Keratinocyte (primary cell): ENCODE measurements at regions not wholly inside any gene's neighbourhood (a gene's known extent, or its start where the extent isn't known, plus 50 kb on each side); places are given as distances from the start of the nearest gene placed in this dataset.

Experiments
- DNase-seq: peaks from one replicate; pipeline ENCODE4 v3.0.0-alpha.2; 2011; ENCODE audit warnings: low read depth, missing footprints, low spot score
- FAIRE-seq: peaks from 2 replicates; lab custom pipeline; 2011; peaks lifted over from hg19 to GRCh38; lab: Jason Lieb, UNC
- H2AFZ ChIP-seq: 2 replicates; pipeline ENCODE4 v1.6.0; 2012; ENCODE audit warnings: low read length, control low read depth, inconsistent platforms; ENCODE audit not compliant: control insufficient read depth
- H3K27ac ChIP-seq: 2 replicates; pipeline ENCODE4 v1.5.1; 2011; ENCODE audit warnings: low read length; ENCODE audit not compliant: control insufficient read depth, insufficient read depth
- H3K27me3 ChIP-seq: 3 replicates; pipeline ENCODE4 v1.6.0; 2011; ENCODE audit warnings: low read length; ENCODE audit not compliant: control insufficient read depth, insufficient read depth; ENCODE audit errors: extremely low read depth
- H3K36me3 ChIP-seq, 2 experiments: 2 replicates in 1 of 2; 3 replicates in 1 of 2; pipeline ENCODE4 v1.5.1; 2011; ENCODE audit warnings: low read length in 2 of 2, mild to moderate bottlenecking in 1 of 2; ENCODE audit not compliant: control insufficient read depth in 2 of 2, insufficient read depth in 2 of 2; ENCODE audit errors: extremely low read depth in 1 of 2
- H3K4me1 ChIP-seq: 3 replicates; pipeline ENCODE4 v1.5.1; 2011; ENCODE audit warnings: low read length; ENCODE audit not compliant: control insufficient read depth, insufficient read depth; ENCODE audit errors: extremely low read depth
- H3K4me2 ChIP-seq: 3 replicates; pipeline ENCODE4 v1.6.0; 2011; ENCODE audit warnings: low read depth, low read length; ENCODE audit not compliant: control insufficient read depth, insufficient read depth; ENCODE audit errors: extremely low read depth
- H3K4me3 ChIP-seq, 3 experiments: fragments of 200-600 bp in 1 of 3; sonication (generic) in 1 of 3; 2 replicates in 2 of 3; 3 replicates in 1 of 3; pipeline ENCODE4 v1.5.1; 2011 to 2016; ENCODE audit warnings: low read length in 3 of 3, mild to moderate bottlenecking in 3 of 3, control low read depth in 2 of 3, inconsistent platforms in 1 of 3, low read depth in 1 of 3, mixed read lengths in 1 of 3, mixed run types in 1 of 3, moderate library complexity in 1 of 3; ENCODE audit not compliant: control insufficient read depth in 2 of 3, insufficient read depth in 2 of 3; ENCODE audit errors: extremely low read depth in 1 of 3
- H3K79me2 ChIP-seq: 2 replicates; pipeline ENCODE4 v1.6.0; 2012; ENCODE audit warnings: low read length; ENCODE audit not compliant: control insufficient read depth, insufficient read depth
- H3K9ac ChIP-seq: 3 replicates; pipeline ENCODE4 v1.6.0; 2011; ENCODE audit warnings: low read length; ENCODE audit not compliant: control insufficient read depth, insufficient read depth; ENCODE audit errors: extremely low read depth
- H3K9me1 ChIP-seq: 3 replicates; pipeline ENCODE4 v1.6.0; 2011; ENCODE audit warnings: low read length; ENCODE audit not compliant: control insufficient read depth, insufficient read depth; ENCODE audit errors: extremely low read depth
- H3K9me3 ChIP-seq: 2 replicates; pipeline ENCODE4 v1.5.1; 2012; ENCODE audit warnings: low read depth, low read length; ENCODE audit not compliant: control insufficient read depth
- H4K20me1 ChIP-seq: 3 replicates; pipeline ENCODE4 v1.6.0; 2011; ENCODE audit warnings: low read length; ENCODE audit not compliant: control insufficient read depth, insufficient read depth; ENCODE audit errors: extremely low read depth
- EZH2 ChIP-seq: IDR thresholded peaks from one replicate; pipeline ENCODE4 v1.6.1; 2012; ENCODE audit warnings: inconsistent platforms, mild to moderate bottlenecking, low read length, moderate library complexity
- dilution Hi-C: fragments of 300-500 bp; cut with MboI; formaldehyde crosslinking; loops from one replicate; pipeline ENCODE4 v1.7.0; 2020; ENCODE audit warnings: low sequenced_read_pairs; ENCODE audit not compliant: extremely low pct_ligation_motif_present
- TF ChIP-seq, protein P1 (sequence below), 3 experiments: IDR thresholded peaks in 1 of 3; conservative IDR thresholded peaks in 1 of 3; optimal IDR thresholded peaks in 1 of 3; 2 replicates in 2 of 3; 3 replicates in 1 of 3; pipeline versions ENCODE3 to v1.5.1; 2011; ENCODE audit warnings: low read length in 3 of 3, mild to moderate bottlenecking in 3 of 3, moderate library complexity in 2 of 3, control low read depth in 1 of 3, inconsistent platforms in 1 of 3; ENCODE audit not compliant: insufficient read depth in 2 of 3; ENCODE audit errors: extremely low read depth in 1 of 3

DNA sequence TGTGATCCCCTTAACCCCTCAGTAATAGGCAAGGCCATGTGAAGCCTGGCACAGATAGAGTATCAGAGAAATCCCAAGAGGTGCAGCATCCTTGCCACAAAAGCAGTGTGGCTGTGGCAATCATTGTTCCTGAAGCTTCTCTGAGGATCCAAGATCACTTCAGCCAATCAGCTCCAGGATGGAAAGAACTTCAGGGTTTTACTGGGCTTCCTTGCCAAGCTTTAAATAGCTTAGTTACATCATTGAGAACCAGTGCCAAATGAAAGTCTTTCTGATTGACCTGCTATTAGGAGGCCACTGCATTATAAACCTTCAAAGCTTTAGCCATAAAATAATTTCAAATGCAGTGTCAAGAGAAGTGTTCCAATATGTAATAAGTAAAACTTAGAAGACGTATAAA lies 430.6 kb downstream of the PIK3R1 start:
- no peaks in the 10 kb centered on the region for H3K27me3 ChIP-seq
- dilution Hi-C loops: no loop called here

DNA sequence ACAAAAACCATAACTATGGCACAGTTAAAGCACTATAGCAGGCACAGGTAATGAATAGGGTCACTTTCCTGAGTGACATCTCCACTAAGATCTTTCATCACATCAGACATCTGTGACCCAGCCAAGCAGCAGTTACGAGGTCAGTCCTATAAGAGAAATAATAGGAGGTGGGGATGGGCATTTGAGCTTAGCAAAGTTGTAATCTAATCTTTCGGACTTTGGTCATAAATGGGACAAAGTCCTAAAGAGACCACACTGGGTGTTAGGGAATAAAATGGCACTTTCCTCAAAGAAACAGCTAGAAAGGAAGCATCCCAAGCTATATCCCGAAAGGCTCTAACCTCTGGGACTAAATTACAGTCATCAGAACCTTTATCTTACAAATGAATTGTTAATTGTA lies 432.2 kb downstream of the PIK3R1 start:
- Histone ChIP-seq H3K4me1 (no peaks in the 10 kb centered on the region), H3K9me3 (no peaks in the 10 kb centered on the region), H3K79me2 (no peaks in the 10 kb centered on the region), H2AFZ (no peak overlapping the region), H3K27ac (no peak overlapping the region), H4K20me1 (no peaks in the 10 kb centered on the region), H3K4me2 (no peak overlapping the region), H3K36me3 (no peaks in the 10 kb centered on the region), H3K4me3 (no peak overlapping the region), H3K27me3 (no peaks in the 10 kb centered on the region), H3K9ac (no peak overlapping the region), H3K9me1 (no peaks in the 10 kb centered on the region)
- FAIRE-seq (no peak), DNase-seq (no peak)
- TF ChIP-seq EZH2: no peak
- TF ChIP-seq, protein P1, sequence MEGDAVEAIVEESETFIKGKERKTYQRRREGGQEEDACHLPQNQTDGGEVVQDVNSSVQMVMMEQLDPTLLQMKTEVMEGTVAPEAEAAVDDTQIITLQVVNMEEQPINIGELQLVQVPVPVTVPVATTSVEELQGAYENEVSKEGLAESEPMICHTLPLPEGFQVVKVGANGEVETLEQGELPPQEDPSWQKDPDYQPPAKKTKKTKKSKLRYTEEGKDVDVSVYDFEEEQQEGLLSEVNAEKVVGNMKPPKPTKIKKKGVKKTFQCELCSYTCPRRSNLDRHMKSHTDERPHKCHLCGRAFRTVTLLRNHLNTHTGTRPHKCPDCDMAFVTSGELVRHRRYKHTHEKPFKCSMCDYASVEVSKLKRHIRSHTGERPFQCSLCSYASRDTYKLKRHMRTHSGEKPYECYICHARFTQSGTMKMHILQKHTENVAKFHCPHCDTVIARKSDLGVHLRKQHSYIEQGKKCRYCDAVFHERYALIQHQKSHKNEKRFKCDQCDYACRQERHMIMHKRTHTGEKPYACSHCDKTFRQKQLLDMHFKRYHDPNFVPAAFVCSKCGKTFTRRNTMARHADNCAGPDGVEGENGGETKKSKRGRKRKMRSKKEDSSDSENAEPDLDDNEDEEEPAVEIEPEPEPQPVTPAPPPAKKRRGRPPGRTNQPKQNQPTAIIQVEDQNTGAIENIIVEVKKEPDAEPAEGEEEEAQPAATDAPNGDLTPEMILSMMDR (optimal IDR thresholded peaks at IDR 0.05 in 1 of 3, IDR thresholded peaks at IDR 0.05 in 1 of 3, conservative IDR thresholded peaks at IDR 0.05 in 1 of 3; ENCODE audit: extremely low read depth in 1 of 3, insufficient read depth in 2 of 3, low read length in 3 of 3): no peak
- dilution Hi-C loops: no loop called here

More for the DNA sequence above, 430.6 kb downstream of the PIK3R1 start:
- Histone ChIP-seq H3K4me3 (no peak overlapping the region), H3K9me1 (no peaks in the 10 kb centered on the region), H3K9ac (no peak overlapping the region), H3K79me2 (no peaks in the 10 kb centered on the region), H3K27ac (no peak overlapping the region), H3K36me3 (no peaks in the 10 kb centered on the region), H3K4me2 (no peak overlapping the region), H4K20me1 (no peaks in the 10 kb centered on the region), H3K9me3 (no peaks in the 10 kb centered on the region), H2AFZ (no peak overlapping the region), H3K4me1 (no peaks in the 10 kb centered on the region)
- no peak for DNase-seq
- no peak for FAIRE-seq
- TF ChIP-seq EZH2: no peak
- TF ChIP-seq, protein P1 (optimal IDR thresholded peaks at IDR 0.05 in 1 of 3, IDR thresholded peaks at IDR 0.05 in 1 of 3, conservative IDR thresholded peaks at IDR 0.05 in 1 of 3; ENCODE audit: extremely low read depth in 1 of 3, insufficient read depth in 2 of 3, low read length in 3 of 3): no peak
